Fibroblast of lung (primary cell): ENCODE measurements at regions not wholly inside any gene's neighbourhood (a gene's known extent, or its start where the extent isn't known, plus 50 kb on each side); places are given as distances from the start of the nearest gene placed in this dataset.

Experiments
- DNase-seq, 2 donors: peaks; one replicate each; pipeline versions ENCODE4 v3.0.0 to v3.0.0-alpha.2; 2010; ENCODE audit warnings: low read depth in 2 of 2
- H2AFZ ChIP-seq: 2 replicates; pipeline ENCODE4 v1.5.1; 2012; ENCODE audit warnings: low read length, control low read depth, inconsistent platforms
- H3K27ac ChIP-seq: 2 replicates; pipeline ENCODE4 v1.5.1; 2011; ENCODE audit warnings: low read length, control low read depth; ENCODE audit not compliant: insufficient read depth
- H3K27me3 ChIP-seq: 2 replicates; pipeline ENCODE4 v1.5.1; 2011; ENCODE audit warnings: mild to moderate bottlenecking, low read length; ENCODE audit not compliant: control insufficient read depth, insufficient read depth
- H3K36me3 ChIP-seq: 2 replicates; pipeline ENCODE4 v1.5.1; 2011; ENCODE audit warnings: low read length; ENCODE audit not compliant: control insufficient read depth, insufficient read depth
- H3K4me1 ChIP-seq: 2 replicates; pipeline ENCODE4 v1.5.1; 2011; ENCODE audit warnings: low read length; ENCODE audit not compliant: control insufficient read depth, insufficient read depth; ENCODE audit errors: extremely low read depth
- H3K4me2 ChIP-seq: 2 replicates; pipeline ENCODE4 v1.5.1; 2011; ENCODE audit warnings: low read length, control low read depth; ENCODE audit not compliant: insufficient read depth; ENCODE audit errors: extremely low read depth
- H3K4me3 ChIP-seq, 4 experiments: fragments of 200-600 bp in 1 of 4; sonication (generic) in 1 of 4; replicated peaks in 1 of 4; 2 replicates each; pipeline ENCODE4 v1.5.1; 2011 to 2016; ENCODE audit warnings: low read length in 4 of 4, low read depth in 3 of 4, mild to moderate bottlenecking in 3 of 4, control low read depth in 2 of 4, inconsistent platforms in 1 of 4, mixed read lengths in 1 of 4; ENCODE audit not compliant: insufficient read depth in 1 of 4; ENCODE audit errors: control extremely low read depth in 1 of 4
- H3K79me2 ChIP-seq: 2 replicates; pipeline ENCODE4 v1.5.1; 2012; ENCODE audit warnings: mild to moderate bottlenecking, low read length, inconsistent platforms; ENCODE audit not compliant: control insufficient read depth, insufficient read depth
- H3K9ac ChIP-seq: 2 replicates; pipeline ENCODE4 v1.5.1; 2011; ENCODE audit warnings: mild to moderate bottlenecking, low read length, control low read depth; ENCODE audit not compliant: insufficient read depth
- H3K9me3 ChIP-seq: 2 replicates; pipeline ENCODE4 v1.5.1; 2012; ENCODE audit warnings: low read depth, low read length; ENCODE audit not compliant: control insufficient read depth, insufficient read depth
- H4K20me1 ChIP-seq: 2 replicates; pipeline ENCODE4 v1.5.1; 2011; ENCODE audit warnings: low read length; ENCODE audit not compliant: control insufficient read depth, insufficient read depth; ENCODE audit errors: extremely low read depth
- CTCF ChIP-seq, 2 donors: IDR thresholded peaks in 1 of 2; conservative IDR thresholded peaks in 1 of 2; 1 replicate in 1 of 2; 2 replicates in 1 of 2; pipeline ENCODE4 v1.5.1; 2011 to 2012; ENCODE audit warnings: low read length in 2 of 2, control low read depth in 1 of 2, inconsistent platforms in 1 of 2, low read depth in 1 of 2, mild to moderate bottlenecking in 1 of 2
- EZH2 ChIP-seq: IDR thresholded peaks from 2 replicates; pipeline ENCODE4 v1.5.1; 2012; ENCODE audit warnings: low read length, control low read depth, mild to moderate bottlenecking; ENCODE audit errors: missing control alignments

GRCh38 chr16:7792346-7792745 lies 459.7 kb downstream of the RBFOX1 start:
- Histone ChIP-seq H3K4me3 (no peak overlapping the region), H2AFZ (no peak overlapping the region)

GRCh38 chr16:7791028-7791590 lies 458.5 kb downstream of the RBFOX1 start:
- Histone ChIP-seq H3K9ac (no peak overlapping the region), H2AFZ (no peak overlapping the region), H3K27me3 (no peaks in the 10 kb centered on the region), H3K9me3 (no peaks in the 10 kb centered on the region), H3K27ac (no peak overlapping the region), H3K4me2 (no peak overlapping the region), H3K36me3 (no peaks in the 10 kb centered on the region), H3K4me1 (no peaks in the 10 kb centered on the region), H3K79me2 (no peaks in the 10 kb centered on the region), H4K20me1 (no peaks in the 10 kb centered on the region), H3K4me3 (no peak overlapping the region)
- no peak for TF ChIP-seq CTCF (conservative IDR thresholded peaks at IDR 0.05 in 1 of 2, IDR thresholded peaks at IDR 0.05 in 1 of 2; ENCODE audit: low read depth in 1 of 2, low read length in 2 of 2)
- TF ChIP-seq EZH2: no peak
- DNase-seq: no peak

More at GRCh38 chr16:7792346-7792745, 459.7 kb downstream of the RBFOX1 start:
- no peak overlapping the region for H3K4me2 ChIP-seq
- H3K9ac ChIP-seq: no peak overlapping the region
- no peaks in the 10 kb centered on the region for H4K20me1 ChIP-seq
- H3K36me3 ChIP-seq: no peaks in the 10 kb centered on the region
- no peaks in the 10 kb centered on the region for H3K79me2 ChIP-seq
- TF ChIP-seq EZH2 (no peak), CTCF (conservative IDR thresholded peaks at IDR 0.05 in 1 of 2, IDR thresholded peaks at IDR 0.05 in 1 of 2; ENCODE audit: low read depth in 1 of 2, low read length in 2 of 2) (no peak)
- no peaks in the 10 kb centered on the region for H3K4me1 ChIP-seq
- no peaks in the 10 kb centered on the region for H3K9me3 ChIP-seq
- no peak overlapping the region for H3K27ac ChIP-seq
- DNase-seq: no peak
- no peaks in the 10 kb centered on the region for H3K27me3 ChIP-seq

- Histone ChIP-seq H2AFZ (no peak overlapping the region), H3K79me2 (no peaks in the 10 kb centered on the region), H3K9me3 (no peaks in the 10 kb centered on the region), H3K4me1 (no peaks in the 10 kb centered on the region), H4K20me1 (no peaks in the 10 kb centered on the region), H3K27me3 (no peaks in the 10 kb centered on the region), H3K4me2 (no peak overlapping the region), H3K36me3 (no peaks in the 10 kb centered on the region), H3K4me3 (no peak overlapping the region), H3K27ac (no peak overlapping the region), H3K9ac (no peak overlapping the region)
- DNase-seq: no peak
- TF ChIP-seq CTCF (conservative IDR thresholded peaks at IDR 0.05 in 1 of 2, IDR thresholded peaks at IDR 0.05 in 1 of 2; ENCODE audit: low read depth in 1 of 2, low read length in 2 of 2) (no peak), EZH2 (no peak)
Observed at GRCh38 chr16:7775072-7775488, 442.4 kb downstream of the RBFOX1 start.
